ENCODE measurements at regions not wholly inside any gene's neighbourhood (a gene's known extent, or its start where the extent isn't known, plus 50 kb on each side); places are given as distances from the start of the nearest gene placed in this dataset.
"Not testable (repeated sequence)": the region's sequence is repeated elsewhere in the genome, so short reads cannot be mapped to it uniquely, and the experiment has no call there.

DNA sequence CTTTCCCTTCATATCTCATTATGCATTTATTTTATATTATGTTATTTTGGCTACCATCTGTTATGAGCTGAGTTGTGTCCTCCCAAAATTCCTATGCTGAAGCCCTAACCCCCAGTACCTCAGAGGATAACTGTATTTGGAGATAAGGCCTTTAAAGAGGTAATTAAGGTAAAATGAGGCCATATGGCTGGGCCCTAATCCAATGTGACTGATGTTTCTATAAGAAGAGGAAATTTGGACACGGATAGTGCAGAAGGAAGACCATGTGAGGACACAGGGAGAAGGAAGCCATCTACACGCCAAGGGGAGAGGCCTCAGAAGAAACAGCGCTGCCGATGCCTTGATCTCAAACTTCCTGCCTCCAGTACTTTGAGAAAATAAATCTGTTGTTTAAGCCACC is 557.7 kb upstream of the CDH5 start:
- no peak for DNase-seq (ENCODE audit: low read depth)
- TF ChIP-seq, protein P1, sequence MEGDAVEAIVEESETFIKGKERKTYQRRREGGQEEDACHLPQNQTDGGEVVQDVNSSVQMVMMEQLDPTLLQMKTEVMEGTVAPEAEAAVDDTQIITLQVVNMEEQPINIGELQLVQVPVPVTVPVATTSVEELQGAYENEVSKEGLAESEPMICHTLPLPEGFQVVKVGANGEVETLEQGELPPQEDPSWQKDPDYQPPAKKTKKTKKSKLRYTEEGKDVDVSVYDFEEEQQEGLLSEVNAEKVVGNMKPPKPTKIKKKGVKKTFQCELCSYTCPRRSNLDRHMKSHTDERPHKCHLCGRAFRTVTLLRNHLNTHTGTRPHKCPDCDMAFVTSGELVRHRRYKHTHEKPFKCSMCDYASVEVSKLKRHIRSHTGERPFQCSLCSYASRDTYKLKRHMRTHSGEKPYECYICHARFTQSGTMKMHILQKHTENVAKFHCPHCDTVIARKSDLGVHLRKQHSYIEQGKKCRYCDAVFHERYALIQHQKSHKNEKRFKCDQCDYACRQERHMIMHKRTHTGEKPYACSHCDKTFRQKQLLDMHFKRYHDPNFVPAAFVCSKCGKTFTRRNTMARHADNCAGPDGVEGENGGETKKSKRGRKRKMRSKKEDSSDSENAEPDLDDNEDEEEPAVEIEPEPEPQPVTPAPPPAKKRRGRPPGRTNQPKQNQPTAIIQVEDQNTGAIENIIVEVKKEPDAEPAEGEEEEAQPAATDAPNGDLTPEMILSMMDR (conservative IDR thresholded peaks at IDR 0.05; ENCODE audit: control insufficient read depth, insufficient read depth, low read depth, low read length): no peak
- H3K4me3 ChIP-seq (ENCODE audit: control insufficient read depth, low read depth, low read length): no peak overlapping the region

DNA sequence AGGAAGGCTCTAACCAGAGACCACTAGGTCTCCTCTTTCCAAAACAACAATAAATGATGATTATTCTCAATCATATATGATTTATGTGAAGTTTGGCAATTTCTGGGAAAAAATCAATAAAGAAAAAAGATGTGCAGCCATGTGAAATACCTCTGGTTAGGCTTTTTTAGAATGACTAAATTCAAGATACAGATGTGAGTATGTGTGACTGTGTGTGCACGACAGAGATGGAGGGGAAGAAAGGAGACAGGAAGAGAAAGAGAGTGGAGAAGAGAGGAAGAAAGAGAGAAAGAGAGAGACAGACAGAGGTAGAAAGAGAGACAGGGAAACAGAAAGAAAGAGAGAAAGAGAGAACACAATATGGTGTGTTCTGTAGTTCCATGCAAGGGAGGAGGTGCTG is 558.6 kb upstream of the CDH5 start:
- H3K4me3 ChIP-seq (ENCODE audit: control insufficient read depth, low read depth, low read length): no peak overlapping the region
- DNase-seq (ENCODE audit: low read depth): no peak
- TF ChIP-seq, protein P1 (conservative IDR thresholded peaks at IDR 0.05; ENCODE audit: control insufficient read depth, insufficient read depth, low read depth, low read length): no peak

DNA sequence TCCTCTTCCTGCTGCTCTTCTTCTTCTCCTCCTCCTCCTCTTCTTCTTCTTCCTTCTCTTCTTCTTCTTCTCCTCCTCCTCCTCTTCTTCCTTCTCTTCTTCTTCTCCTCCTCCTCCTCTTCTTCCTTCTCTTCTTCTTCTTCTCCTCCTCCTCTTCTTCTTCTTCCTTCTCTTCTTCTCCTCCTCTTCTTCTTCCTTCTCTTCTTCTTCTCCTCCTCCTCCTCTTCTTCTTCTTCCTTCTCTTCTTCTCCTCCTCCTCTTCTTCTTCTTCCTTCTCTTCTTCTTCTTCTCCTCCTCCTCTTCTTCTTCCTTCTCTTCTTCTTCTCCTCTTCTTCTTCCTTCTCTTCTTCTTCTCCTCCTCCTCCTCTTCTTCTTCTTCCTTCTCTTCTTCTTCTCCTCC is 560.8 kb upstream of the CDH5 start:
- H3K4me3 ChIP-seq (ENCODE audit: control insufficient read depth, low read depth, low read length); DNase-seq (ENCODE audit: low read depth): not testable (repeated sequence)

DNA sequence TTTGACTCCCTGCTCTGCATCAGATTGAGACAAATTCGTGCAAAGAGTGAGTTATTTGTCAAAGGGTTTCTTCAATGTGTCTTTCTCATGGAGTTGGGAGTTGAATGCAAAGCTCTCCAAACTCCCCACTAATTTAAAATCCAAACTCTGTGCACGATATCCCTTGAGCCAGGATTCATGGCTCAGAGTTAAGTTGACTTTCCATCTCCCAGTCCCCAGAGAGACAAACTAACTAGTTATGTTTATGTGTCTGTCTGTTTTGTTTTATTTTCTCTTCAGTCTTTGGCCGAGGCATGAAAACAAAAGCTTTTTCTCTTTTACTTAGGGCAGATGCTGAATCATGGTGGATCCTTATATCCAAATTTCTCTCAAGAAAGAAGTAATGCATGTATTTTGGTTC is 570.0 kb upstream of the CDH5 start:
- no peak for DNase-seq (ENCODE audit: low read depth)
- TF ChIP-seq, protein P1 (conservative IDR thresholded peaks at IDR 0.05; ENCODE audit: control insufficient read depth, insufficient read depth, low read depth, low read length): no peak

DNA sequence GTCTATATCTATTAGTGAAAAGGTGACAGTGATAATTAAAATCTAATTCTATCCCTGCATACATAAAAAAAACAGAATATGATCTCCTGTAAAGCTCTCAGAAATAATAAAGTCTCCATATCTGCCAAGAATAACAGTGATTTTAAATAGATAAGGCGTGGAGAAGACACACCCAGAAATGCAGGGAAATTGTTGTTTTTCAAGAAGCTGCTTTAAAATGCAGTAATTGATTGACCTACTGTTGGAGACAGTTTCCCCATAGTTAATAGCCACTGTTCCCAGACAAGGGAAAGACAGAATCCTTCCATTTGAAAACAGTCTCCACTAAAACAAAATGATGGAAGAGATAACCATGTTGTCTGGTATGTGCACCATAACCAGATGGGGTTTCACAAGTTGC is 571.5 kb upstream of the CDH5 start:
- DNase-seq (ENCODE audit: low read depth): no peak
- TF ChIP-seq, protein P1 (conservative IDR thresholded peaks at IDR 0.05; ENCODE audit: control insufficient read depth, insufficient read depth, low read depth, low read length): no peak
- H3K4me3 ChIP-seq (ENCODE audit: control insufficient read depth, low read depth, low read length): no peak overlapping the region

More for the DNA sequence above, 570.0 kb upstream of the CDH5 start:
- no peak overlapping the region for H3K4me3 ChIP-seq (ENCODE audit: control insufficient read depth, low read depth, low read length)

DNA sequence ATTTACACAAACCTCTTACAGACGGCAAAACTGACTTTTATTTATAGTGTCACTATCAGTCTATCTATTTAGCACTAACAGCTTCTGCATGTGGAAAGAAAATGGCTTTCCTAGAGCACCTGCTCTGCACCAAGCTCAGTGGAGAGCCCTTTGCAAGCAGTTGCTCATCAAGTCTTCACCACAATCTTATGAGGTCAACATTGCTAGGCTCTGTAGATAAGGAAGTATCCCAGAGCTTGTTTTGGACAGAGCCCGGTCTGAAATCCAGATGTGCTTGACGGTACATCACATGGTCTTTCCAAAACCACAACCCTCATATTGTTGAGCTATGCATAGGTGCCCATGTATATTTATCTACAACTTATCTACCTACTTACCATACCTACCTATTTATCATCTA is 572.7 kb upstream of the CDH5 start:
- DNase-seq (ENCODE audit: low read depth): no peak
- TF ChIP-seq, protein P1 (conservative IDR thresholded peaks at IDR 0.05; ENCODE audit: control insufficient read depth, insufficient read depth, low read depth, low read length): no peak
- no peak overlapping the region for H3K4me3 ChIP-seq (ENCODE audit: control insufficient read depth, low read depth, low read length)

DNA sequence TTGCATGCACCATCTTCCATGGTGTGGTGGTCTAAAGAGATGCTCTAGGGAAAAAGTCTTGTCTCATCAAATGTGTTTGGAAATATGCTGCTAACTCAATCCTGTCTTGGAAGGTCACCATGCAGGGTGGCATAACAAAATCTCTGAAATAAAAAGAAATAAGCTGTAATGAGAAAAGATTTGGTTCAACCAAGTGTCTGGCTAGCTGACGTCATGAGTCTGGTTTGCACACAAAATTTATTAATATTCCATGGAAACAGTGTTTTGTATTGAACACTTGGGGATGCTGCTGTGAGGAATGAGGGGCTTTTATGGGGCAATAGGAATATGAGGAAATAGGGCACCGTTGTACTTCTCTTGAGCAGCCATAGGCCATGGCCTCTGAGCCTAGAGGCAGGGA is 575.7 kb upstream of the CDH5 start:
- DNase-seq (ENCODE audit: low read depth): no peak
- TF ChIP-seq, protein P1 (conservative IDR thresholded peaks at IDR 0.05; ENCODE audit: control insufficient read depth, insufficient read depth, low read depth, low read length): no peak

More for the DNA sequence above, 575.7 kb upstream of the CDH5 start:
- no peak overlapping the region for H3K4me3 ChIP-seq (ENCODE audit: control insufficient read depth, low read depth, low read length)

Measured in fibroblast of mammary gland (primary cell).